GM18520 (cell line): ENCODE measurements at regions not wholly inside any gene's neighbourhood (a gene's known extent, or its start where the extent isn't known, plus 50 kb on each side); places are given as distances from the start of the nearest gene placed in this dataset.
"Not testable (repeated sequence)": the region's sequence is repeated elsewhere in the genome, so short reads cannot be mapped to it uniquely, and the experiment has no call there.

Experiments
- ATAC-seq: cut with Tn5 transposase; IDR thresholded peaks from one replicate; pipeline ENCODE4 v1.9.1; 2021; ENCODE audit not compliant: unreplicated experiment

GRCh38 chr10:21293518-21294356, 231.7 kb downstream of the SKIDA1 start:
- ATAC-seq, result no peak

GRCh38 chr10:21292763-21293517, 232.5 kb downstream of the SKIDA1 start:
- no peak for ATAC-seq

- no peak for ATAC-seq
Measured at GRCh38 chr10:21290499-21291160, 234.9 kb downstream of the SKIDA1 start.

GRCh38 chr10:21289961-21290360, 235.5 kb downstream of the SKIDA1 start:
- ATAC-seq, result no peak

GRCh38 chr10:21289271-21289670, 236.2 kb downstream of the SKIDA1 start:
- ATAC-seq, result no peak

GRCh38 chr10:21285742-21286331, 239.6 kb downstream of the SKIDA1 start:
- no peak for ATAC-seq

GRCh38 chr10:21285207-21285606, 240.3 kb downstream of the SKIDA1 start:
- ATAC-seq, result no peak

- no peak for ATAC-seq
Measured at GRCh38 chr10:21284301-21284700, 241.2 kb downstream of the SKIDA1 start.

GRCh38 chr10:21283053-21283452, 242.4 kb downstream of the SKIDA1 start:
- not testable (repeated sequence) for ATAC-seq

GRCh38 chr10:21281765-21282484, 243.6 kb downstream of the SKIDA1 start:
- ATAC-seq, result no peak

GRCh38 chr10:21280971-21281572, 244.4 kb downstream of the SKIDA1 start:
- no peak for ATAC-seq

- no peak for ATAC-seq
Measured at GRCh38 chr10:21280037-21280436, 245.4 kb downstream of the SKIDA1 start.

GRCh38 chr10:21279217-21279575, 246.3 kb downstream of the SKIDA1 start:
- no peak for ATAC-seq

GRCh38 chr10:21278491-21279216, 246.8 kb downstream of the SKIDA1 start:
- ATAC-seq, result peak; percentile 58

- no peak for ATAC-seq
Measured at GRCh38 chr10:21273400-21273968, 252.0 kb downstream of the SKIDA1 start.

- ATAC-seq, result no peak
Measured at GRCh38 chr10:21272643-21273399, 252.7 kb downstream of the SKIDA1 start.

- no peak for ATAC-seq
Measured at GRCh38 chr10:21270976-21271375, 254.5 kb downstream of the SKIDA1 start.

- ATAC-seq, result no peak
Measured at GRCh38 chr10:21269289-21269688, 256.2 kb downstream of the SKIDA1 start.

- no peak for ATAC-seq
Measured at GRCh38 chr10:21265622-21266021, 259.9 kb downstream of the SKIDA1 start.
